ENCODE measurements at regions not wholly inside any gene's neighbourhood (a gene's known extent, or its start where the extent isn't known, plus 50 kb on each side); places are given as distances from the start of the nearest gene placed in this dataset.

- TF ChIP-seq TCF12 (IDR thresholded peaks at IDR 0.05) (peak; percentile 60), CTCF (IDR thresholded peaks at IDR 0.05) (no peak), JUND (IDR thresholded peaks at IDR 0.05) (peak; percentile 32; the same call in 1 of the 2 replicates), EP300 (IDR thresholded peaks at IDR 0.05; ENCODE audit: borderline replicate concordance in 1 of 2, low read depth in 1 of 2, low read length in 1 of 2) (peak in 1 of 2 experiments; percentile 54; a peak in 1 of 4 replicates), POLR2AphosphoS5 (IDR thresholded peaks at IDR 0.05; ENCODE audit: low read depth, low read length) (peak; percentile 26; the same call in 1 of the 2 replicates)
- TF ChIP-seq, protein P1, sequence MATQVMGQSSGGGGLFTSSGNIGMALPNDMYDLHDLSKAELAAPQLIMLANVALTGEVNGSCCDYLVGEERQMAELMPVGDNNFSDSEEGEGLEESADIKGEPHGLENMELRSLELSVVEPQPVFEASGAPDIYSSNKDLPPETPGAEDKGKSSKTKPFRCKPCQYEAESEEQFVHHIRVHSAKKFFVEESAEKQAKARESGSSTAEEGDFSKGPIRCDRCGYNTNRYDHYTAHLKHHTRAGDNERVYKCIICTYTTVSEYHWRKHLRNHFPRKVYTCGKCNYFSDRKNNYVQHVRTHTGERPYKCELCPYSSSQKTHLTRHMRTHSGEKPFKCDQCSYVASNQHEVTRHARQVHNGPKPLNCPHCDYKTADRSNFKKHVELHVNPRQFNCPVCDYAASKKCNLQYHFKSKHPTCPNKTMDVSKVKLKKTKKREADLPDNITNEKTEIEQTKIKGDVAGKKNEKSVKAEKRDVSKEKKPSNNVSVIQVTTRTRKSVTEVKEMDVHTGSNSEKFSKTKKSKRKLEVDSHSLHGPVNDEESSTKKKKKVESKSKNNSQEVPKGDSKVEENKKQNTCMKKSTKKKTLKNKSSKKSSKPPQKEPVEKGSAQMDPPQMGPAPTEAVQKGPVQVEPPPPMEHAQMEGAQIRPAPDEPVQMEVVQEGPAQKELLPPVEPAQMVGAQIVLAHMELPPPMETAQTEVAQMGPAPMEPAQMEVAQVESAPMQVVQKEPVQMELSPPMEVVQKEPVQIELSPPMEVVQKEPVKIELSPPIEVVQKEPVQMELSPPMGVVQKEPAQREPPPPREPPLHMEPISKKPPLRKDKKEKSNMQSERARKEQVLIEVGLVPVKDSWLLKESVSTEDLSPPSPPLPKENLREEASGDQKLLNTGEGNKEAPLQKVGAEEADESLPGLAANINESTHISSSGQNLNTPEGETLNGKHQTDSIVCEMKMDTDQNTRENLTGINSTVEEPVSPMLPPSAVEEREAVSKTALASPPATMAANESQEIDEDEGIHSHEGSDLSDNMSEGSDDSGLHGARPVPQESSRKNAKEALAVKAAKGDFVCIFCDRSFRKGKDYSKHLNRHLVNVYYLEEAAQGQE (IDR thresholded peaks at IDR 0.05; ENCODE audit: low read depth, low read length): no peak
- TF ChIP-seq, protein P2, sequence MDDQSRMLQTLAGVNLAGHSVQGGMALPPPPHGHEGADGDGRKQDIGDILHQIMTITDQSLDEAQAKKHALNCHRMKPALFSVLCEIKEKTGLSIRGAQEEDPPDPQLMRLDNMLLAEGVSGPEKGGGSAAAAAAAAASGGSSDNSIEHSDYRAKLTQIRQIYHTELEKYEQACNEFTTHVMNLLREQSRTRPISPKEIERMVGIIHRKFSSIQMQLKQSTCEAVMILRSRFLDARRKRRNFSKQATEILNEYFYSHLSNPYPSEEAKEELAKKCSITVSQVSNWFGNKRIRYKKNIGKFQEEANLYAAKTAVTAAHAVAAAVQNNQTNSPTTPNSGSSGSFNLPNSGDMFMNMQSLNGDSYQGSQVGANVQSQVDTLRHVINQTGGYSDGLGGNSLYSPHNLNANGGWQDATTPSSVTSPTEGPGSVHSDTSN (IDR thresholded peaks at IDR 0.05): no peak
Observed at GRCh38 chr1:172903581-172904220, 147.0 kb downstream of the TNFSF18 start.

All from SK-N-SH (cell line).